Testis (tissue), 2 donors: ENCODE measurements at regions not wholly inside any gene's neighbourhood (a gene's known extent, or its start where the extent isn't known, plus 50 kb on each side); places are given as distances from the start of the nearest gene placed in this dataset.

Experiments used
- POLR2A ChIP-seq: fragments of 450-650 bp; IDR thresholded peaks from one replicate; pipeline ENCODE4 v1.6.1; 2017; ENCODE audit warnings: antibody characterized with exemption, mild to moderate bottlenecking, moderate library complexity
- TF ChIP-seq, protein P1 (sequence below), 3 experiments: fragments of 450-650 bp in 2 of 3; fragments of 200-600 bp in 1 of 3; sonication (generic) in 1 of 3; IDR thresholded peaks; one replicate each; pipeline ENCODE4 v1.5.1; 2016 to 2019; ENCODE audit warnings: antibody characterized with exemption in 3 of 3, mild to moderate bottlenecking in 2 of 3, moderate library complexity in 1 of 3

DNA sequence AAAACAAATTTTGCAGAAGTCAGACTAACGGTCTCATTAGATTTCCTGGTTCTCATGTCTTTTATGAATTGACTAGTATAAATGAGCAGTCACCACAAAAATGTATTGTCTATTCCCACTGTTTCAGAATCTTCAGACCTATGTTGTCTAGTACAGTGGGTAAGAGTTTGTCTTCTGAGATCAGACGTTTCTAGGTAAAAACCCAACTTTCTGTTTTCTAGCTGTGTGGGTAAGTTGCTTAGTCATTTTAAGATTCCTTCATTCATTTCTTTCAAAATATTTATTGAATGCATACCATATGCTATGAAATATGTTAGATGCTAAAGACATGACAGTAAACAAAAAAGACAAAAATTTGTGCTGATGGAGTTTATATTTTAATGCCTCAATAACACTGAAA lies 156.3 kb downstream of the POLR1F start:
- TF ChIP-seq, protein P1, sequence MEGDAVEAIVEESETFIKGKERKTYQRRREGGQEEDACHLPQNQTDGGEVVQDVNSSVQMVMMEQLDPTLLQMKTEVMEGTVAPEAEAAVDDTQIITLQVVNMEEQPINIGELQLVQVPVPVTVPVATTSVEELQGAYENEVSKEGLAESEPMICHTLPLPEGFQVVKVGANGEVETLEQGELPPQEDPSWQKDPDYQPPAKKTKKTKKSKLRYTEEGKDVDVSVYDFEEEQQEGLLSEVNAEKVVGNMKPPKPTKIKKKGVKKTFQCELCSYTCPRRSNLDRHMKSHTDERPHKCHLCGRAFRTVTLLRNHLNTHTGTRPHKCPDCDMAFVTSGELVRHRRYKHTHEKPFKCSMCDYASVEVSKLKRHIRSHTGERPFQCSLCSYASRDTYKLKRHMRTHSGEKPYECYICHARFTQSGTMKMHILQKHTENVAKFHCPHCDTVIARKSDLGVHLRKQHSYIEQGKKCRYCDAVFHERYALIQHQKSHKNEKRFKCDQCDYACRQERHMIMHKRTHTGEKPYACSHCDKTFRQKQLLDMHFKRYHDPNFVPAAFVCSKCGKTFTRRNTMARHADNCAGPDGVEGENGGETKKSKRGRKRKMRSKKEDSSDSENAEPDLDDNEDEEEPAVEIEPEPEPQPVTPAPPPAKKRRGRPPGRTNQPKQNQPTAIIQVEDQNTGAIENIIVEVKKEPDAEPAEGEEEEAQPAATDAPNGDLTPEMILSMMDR (IDR thresholded peaks at IDR 0.05) = no peak
- no peak for TF ChIP-seq POLR2A
